Stimulated activated CD8-positive, alpha-beta memory T cell treated with anti-CD3 and anti-CD28 coated beads, Interleukin-7, amount 100 ng/mL, for 1 hour (primary cell): ENCODE measurements at regions not wholly inside any gene's neighbourhood (a gene's known extent, or its start where the extent isn't known, plus 50 kb on each side); places are given as distances from the start of the nearest gene placed in this dataset.

Source experiments
- DNase-seq, 2 donors: peaks; one replicate each; pipeline ENCODE4 v3.0.0-alpha.2; 2020; ENCODE audit warnings: low read depth in 2 of 2

DNA sequence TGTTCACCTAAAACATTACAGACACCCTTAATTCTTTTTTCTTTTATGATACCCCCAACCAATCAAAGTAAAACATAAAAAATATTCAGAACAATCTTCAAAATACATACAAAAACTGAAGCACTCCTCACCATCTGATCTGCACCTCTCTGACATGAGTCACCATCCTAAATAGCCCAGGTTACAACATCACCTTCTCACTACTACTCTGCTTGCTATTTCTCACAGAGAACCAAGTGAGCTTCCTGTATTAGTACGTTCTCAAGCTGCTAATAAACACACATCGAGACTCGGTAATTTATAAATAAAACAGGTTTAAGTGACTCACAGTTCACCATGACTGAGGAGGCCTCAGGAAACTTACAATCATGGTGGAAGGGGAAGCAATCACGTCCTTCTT, 183.5 kb downstream of the CBLN2 start:
- no peak for DNase-seq

DNA sequence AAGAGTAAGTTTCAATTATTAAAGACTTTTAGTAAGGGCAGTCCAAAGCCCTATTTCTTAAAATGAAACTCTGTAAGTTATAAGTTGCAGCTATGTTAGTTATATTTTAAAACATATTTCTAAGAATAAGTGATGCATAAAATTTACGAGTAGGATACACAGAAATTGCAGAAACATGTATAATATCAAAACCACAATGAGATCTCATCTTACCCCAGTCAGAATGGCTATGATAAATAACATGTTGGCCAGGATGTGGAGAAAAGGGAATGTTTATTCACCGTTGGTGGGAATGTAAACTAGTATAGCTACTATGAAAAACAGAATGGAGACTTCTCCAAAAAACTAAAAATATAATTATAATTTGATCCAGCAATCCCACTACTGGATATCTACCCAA, 201.2 kb downstream of the CBLN2 start:
- DNase-seq, result no peak

DNA sequence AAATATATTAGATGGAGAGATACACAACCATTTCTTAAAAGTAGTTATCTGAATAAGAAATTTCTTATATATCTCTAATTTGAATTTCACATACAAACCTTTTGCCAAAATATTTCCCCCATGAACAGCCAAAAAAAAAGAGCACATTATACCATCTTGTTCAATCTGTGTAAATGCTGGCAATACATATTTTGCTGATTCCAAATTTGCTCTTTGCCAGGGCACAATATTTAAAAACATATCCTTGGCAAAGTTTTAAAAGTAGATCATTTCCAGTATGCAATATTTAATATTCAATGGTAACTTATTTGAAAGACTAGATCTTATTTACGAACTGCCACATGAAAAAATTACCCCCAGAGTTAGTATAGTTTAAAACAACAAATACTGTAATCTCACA, 204.2 kb downstream of the CBLN2 start:
- DNase-seq, result no peak

DNA sequence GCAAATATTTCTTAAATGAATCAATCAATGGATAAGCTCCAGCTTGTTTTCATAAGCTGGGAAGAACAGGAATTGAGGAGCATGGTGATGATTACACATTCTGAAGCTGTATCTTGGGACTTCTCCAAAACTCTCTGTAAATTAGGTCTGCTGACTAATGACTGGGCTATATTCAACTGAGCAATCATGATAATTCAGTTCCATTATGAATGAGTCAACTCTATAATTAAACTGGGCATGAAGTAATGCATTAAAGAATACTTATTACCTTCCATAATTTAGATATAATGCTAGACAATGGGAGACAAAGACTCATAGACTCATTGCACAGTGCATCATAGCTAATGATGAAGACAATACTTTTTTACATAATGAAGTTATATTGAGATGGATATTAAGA, 207.4 kb downstream of the CBLN2 start:
- no peak for DNase-seq

DNA sequence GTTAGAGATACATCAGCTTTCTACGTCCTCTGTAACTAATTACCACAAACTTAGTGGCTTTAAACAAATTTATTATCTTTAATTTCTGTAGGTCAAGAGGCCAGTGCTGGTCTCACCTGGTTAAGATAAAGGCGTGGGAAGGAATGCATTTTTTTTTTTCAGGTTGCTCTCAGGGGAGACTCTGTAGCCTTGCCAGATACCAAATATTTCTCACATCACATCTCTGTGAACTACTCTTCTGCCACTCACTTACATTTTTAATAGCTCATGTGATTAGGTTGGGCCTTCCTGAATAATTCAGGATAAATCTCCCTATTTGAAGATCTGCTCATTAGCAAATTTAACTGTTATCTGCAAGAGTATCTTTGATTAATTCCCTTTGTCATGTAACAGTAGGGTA, 214.6 kb downstream of the CBLN2 start:
- no peak for DNase-seq

DNA sequence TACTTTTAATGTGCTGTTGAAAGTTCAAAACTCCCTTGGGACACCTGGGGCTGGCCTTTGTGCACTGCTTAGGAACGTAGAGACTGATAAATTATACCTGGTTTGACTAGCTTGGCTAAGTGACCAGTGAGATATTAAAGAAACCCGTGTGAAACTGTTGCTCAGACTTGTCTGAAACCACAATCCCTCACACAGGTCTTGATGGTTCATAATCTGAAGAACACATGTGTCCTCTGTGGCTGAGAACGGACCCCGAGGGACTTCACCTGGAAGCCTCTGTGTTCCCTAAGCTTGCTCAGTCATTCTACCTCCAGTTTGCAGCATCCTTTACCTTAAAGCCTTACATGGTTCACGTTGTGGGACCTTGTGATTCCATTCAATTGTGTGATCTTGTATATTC, 218.8 kb downstream of the CBLN2 start:
- no peak for DNase-seq

DNA sequence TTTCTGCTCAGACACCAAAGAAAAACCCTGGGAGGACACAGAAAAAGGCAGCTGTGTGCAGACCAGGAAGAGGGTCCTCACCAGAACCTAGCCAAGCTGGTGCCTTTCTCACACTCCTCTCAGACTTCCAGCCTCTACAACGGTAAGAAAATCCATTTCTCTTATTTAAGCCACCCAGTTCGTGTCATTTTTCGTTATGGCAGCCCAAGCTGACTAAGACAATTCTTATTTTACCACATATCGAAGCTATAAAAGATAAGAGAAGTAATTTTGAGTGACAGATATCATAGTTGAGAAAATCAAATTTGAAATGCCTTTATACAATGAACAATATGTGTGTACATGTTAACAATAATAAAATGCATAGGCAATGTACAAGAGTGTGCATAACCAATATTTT, 219.5 kb downstream of the CBLN2 start:
- DNase-seq, result no peak

DNA sequence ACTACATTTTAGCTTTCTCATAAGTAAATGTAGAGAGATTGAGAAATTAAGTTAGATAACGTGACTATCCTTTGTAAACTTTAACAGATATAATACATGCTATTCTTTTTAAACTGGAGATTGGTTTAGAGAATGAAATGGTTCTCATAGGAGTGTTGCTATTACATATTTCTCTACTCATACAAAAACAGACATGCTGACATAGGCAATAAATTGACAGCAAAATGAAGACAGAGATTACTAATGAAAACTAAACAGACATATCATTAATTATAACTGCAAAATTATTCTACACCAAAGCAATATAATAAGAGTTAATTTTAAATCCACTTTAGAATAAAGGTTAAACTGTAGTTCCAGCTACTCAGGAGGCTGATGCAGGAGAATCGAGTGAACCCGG, 227.6 kb downstream of the CBLN2 start:
- no peak for DNase-seq

DNA sequence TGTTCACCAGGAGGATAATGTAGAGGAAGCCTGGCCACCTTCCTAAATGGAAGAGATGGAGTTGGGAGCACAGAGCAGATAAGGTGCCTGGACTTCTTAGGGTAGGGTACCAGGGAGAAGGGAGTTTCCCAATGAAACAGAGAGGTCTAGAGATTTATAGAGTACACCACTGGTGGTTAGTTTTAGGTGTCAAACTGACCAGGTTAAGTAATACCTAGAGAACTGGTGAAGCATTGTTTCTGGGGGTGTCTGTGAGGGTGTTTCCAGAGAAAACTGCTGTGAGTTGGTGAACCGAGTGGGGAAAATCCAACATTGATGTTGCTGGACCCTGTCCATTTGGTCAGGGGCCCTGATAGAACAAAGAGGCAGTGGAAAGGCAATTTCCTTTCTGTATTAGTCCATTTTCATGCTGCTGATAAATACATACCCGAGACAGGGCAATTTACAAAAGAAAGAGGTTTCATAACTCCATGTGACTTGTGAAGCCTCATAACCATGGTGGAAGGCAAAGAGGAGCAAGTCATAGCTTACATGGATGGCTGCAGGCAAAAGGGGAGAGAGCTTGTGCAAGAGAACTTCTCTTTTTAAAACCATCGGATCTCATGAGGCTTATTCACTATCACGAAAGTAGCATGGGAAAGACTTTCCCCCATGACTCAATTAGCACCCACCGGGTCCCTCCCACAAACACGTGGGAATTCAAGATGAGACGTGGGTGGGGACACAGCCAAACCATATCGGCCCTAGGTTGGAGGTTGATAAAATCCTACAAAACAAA, 260.8 kb downstream of the CBLN2 start:
- no peak for DNase-seq

DNA sequence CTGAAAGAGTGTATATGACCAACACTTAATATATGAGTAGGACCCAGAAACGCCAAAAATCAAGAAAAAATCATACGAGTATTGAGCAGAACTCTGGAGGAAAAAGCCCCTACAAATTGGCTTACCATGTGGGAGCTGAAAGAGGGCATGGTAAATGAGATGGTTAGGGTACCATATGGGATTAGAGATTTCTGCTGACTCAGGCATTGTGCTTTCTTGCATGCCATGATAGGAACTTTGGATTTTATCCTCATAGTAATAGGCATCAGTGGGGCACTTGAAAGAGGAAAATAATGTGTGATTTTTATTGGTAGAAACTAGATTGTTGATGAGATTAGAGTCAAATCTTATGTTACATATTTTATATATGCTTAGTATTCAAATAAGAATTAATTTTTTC, 271.1 kb downstream of the CBLN2 start:
- no peak for DNase-seq

DNA sequence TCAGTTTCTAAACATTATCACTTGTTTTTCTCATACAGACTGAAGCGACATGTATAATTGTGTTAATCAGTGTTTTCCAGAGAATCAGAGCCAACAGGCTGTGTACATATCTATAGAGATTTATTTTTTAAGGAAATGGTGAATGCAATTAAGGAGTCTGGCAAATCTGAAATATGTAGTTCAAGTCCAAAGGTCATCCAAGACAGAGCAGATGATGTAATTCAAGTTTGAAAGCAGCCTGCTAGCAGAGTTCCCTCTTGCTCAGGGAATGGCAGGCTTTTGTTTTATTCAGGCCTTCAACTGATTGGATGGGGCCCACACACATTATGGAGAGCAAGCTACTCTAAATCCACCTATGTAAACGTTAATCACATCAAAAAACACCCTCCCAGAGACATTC, 282.6 kb downstream of the CBLN2 start:
- no peak for DNase-seq

DNA sequence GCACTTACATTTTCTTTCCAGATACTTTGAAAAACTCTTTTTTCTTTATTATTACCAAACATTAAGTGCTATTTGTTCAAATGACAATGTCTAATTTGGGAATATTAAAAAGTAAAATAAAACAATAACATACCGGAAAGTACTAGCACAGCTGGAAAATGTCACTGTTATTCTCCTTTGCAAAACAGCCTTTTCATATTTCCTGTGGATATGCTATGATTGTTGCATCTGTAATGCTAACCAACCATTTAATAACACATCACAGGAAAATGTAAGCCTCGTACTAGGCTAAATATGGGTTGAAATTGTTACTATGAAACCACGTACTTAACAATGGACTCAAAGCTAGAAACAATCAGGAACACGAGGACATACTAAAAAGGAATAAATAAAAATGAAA, 298.1 kb downstream of the CBLN2 start:
- no peak for DNase-seq

DNA sequence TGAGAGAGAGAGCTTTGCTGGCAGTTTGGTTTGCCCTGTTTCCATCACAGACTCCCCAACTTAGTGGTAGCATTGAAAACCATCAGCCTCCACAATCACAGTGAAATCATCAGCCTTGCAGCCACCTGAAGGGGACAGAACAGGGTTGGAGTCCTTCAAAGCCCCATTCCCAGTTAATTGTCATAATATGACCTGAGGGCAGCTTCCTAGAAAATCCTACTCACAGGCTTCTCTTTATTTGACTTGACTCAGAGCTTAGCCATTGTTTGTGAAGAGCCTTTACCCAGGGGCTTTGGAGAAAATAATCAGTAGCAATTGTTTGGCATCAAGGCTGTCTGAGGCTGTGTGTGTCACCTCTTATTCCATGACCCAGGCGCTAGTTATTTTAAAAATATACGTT, 308.7 kb downstream of the CBLN2 start:
- no peak for DNase-seq

DNA sequence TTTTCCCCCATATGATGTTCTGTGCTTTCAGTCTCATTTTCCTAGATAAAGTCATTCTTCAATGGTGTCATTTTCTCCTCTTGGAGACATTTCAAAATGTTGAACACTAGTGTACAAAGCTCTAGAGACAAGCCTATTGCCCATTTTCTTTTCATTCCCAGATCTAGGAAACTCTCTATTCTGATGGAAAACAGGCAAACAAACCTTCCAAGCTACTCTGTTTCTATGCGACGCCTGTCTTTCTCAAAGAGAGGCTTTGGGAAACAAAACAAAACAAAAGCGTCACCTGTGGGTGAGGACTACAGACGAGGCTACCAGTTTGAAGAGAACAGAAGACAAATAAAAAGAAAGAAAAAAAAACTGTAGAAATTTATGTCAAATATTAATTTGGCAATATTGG, 311.0 kb downstream of the CBLN2 start:
- DNase-seq, result no peak

DNA sequence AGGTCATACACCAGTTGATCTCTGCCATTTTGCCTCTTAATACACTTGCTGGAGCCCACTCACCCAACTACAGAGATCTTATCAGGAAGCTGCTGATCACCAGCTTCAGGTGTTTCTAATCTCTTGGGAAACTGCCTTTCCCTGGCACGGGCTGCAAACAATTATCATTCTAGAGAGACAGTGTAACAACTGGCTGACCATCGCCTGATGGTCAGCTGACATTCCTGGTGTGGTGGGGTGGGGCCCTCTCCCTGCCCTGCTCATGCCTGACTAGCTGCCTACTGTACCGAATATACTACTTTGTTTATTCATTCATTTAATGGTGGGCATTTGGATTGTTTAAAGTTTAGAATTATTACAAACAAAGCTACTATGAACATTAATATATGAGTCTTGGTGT, 311.5 kb downstream of the CBLN2 start:
- no peak for DNase-seq

DNA sequence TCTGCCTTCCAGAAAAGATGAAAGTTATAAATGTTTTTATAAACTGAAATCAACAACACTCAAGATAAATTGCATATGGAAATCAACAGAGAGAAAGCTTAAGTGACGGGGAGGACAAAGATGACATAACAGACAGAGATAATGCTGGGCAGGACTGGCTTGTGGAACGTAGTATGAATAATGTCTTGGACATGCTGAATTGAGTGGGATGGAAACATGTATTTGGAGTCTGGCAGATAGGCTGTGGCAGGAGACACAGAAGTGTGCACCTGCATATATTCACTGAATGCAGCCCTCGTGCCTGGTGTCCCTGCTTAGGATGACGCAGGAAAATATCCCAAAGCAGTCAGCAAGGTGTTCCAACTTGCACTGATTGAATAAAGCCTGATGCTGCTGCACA, 318.2 kb downstream of the CBLN2 start:
- no peak for DNase-seq

DNA sequence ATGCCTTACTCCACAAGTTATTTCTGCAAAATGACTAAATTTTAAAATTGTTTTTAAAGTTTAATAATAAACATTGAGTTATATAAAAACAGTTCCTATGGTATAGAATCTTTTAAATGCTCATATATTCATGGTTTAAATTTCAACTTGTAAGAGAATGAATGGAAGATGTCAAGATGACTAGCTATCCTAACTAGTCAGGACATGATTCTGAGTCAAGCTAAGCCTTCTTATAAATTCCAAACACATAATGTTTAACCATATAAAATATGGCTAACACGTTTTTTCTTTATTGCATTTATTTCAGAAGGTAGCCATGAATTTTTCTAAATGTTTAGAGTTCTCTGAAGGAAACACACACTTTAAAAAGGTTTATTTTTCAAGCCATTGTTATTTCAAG, 320.4 kb downstream of the CBLN2 start:
- no peak for DNase-seq

DNA sequence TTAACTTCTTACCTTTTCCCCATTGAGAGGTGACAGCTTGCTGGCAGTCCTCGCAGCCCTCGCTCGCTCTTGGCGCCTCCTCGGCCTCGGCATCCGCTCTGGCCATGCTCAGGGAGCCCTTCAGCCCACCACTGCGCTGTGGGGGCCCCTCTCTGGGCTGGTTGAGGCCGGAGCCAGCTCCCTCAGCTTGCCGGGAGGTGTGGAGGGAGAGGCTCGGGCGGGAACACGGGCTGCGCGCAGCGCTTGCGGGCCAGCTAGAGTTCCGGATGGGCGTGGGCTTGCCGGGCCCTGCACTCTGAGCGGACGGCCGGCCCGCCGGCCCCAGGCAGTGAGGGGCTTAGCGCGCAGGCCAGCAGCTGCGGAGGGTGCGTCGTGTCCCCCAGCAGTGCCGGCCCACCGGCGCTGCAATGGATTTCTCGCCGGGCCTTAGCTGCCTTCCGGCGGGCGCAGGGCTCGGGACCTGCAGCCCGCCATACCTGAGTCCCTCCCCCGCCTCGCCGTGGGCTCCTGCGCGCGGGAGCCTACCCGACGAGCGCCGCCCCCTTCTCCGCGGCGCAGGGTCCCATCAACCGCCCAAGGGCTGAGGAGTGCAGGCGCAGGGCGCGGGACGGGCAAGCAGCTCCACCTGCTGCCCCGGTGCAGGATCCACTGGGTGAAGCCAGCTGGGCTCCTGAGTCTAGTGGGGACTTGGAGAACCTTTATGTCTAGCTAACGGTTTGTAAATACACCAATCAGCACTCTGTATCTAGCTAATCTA, 335.0 kb downstream of the CBLN2 start:
- DNase-seq, result no peak

DNA sequence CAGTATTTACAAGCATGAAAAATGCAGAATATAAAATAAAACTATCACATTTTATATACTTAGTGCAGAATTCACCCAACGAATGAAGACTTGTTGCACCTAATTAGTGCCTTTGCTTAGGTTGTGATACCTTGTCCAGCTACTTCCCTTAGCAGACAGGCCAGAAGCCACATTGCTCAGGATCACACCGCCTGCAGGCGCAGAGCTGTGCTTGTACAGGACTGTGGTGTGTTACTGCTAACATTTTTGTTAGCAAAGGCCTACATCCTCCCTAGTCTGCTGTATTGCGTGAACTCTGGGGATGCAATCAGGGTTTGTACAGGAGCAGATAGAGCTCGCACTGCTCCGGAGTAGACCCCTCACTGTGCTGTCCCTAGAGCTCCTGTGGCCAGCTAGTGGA, 336.9 kb downstream of the CBLN2 start:
- no peak for DNase-seq

DNA sequence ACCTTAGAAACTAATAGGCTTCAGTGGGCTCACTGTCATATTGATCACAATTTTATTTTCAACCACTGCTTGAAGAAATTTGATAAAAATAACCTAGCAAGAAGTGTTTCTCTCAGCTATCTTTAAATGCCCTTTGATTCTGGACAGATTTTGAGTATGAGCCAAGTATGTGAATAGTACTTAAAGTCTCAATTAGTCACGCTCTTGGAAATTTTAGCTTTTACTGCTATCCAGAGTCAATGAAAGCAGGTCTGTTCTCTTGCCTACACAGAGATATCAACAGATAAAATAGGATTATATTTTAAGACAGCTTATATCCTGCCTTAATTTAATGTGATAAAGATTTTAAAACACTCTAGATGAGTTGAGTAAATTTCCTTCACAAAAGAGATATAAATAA, 337.3 kb downstream of the CBLN2 start:
- no peak for DNase-seq

DNA sequence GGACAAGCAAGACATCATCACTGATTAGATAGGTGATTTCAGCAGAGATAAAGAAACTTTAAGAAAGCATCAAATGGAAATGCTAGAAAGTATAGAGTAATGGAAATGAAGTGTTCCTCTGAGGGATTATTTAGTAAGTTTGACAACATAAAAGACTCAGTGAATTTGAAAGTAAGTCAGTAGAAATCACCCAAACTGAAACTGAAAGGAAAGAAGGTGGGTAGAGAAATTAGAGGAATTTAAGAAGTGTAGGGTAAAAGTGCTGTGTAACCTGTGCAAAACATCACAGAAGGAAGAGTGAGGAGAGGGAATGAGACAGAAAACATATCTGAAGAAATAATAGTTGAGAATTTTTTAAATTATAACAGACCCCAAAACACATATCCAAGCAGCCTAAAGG, 343.1 kb downstream of the CBLN2 start:
- DNase-seq, result no peak

DNA sequence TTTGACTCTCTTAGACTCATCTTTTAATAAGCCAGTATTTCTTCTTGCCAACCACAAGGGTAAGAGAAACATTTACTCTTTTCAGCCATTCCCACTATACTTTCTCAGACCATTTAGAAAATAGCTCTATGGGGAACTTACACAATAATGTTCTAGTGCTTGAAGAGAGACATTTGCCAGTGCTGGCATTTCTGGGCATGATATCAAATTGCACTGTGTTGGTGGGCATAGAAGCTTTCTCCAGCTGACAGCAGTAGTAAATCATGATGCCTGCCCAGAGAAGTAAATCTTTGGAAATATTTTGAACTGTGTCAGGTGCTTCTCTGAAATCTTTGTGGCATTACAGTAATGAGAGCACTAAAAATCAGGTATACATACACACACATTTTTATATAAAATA, 346.6 kb downstream of the CBLN2 start:
- no peak for DNase-seq

DNA sequence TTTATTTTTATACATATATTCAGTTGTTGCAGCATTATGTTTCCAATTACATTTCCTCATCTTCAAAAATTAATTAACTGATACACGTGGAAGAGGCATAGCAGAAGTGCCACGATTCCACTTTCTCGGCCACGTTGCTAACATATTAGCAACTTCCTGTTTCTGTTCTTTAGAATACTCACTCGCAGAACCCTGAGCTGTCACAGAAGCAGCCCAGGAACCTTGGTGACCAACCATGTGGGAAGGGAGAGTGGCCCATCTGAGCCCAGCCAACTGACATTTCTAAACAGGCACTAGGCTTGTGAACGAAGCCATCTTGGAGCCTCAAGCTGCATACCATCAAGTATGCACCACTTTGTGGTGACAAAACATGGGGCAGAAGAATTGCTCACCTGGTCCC, 350.1 kb downstream of the CBLN2 start:
- DNase-seq, result no peak

DNA sequence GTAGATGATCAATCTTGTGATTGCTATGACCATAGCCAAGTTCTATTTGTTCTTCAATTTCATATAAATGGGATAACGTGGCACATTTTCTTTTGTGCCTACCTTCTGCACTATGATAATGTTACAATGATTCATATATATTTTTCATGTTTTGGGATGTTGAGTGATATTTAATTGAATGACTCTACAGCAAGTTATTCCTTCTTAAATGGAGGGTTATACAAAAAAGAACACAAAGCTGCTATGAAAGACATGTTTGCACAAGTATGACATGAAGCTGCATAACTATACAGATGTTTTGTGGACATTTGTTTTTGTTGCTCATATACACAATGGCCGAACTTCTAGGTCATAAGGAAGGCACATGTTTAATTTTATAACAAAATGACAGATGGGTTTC, 356.2 kb downstream of the CBLN2 start:
- DNase-seq, result no peak
